ENCODE measurements at regions not wholly inside any gene's neighbourhood (a gene's known extent, or its start where the extent isn't known, plus 50 kb on each side); places are given as distances from the start of the nearest gene placed in this dataset.

- peak overlapping the region; percentile 19 for H3K4me3 ChIP-seq (replicated peaks; ENCODE audit: low read depth, low read length)
- TF ChIP-seq, protein P1, sequence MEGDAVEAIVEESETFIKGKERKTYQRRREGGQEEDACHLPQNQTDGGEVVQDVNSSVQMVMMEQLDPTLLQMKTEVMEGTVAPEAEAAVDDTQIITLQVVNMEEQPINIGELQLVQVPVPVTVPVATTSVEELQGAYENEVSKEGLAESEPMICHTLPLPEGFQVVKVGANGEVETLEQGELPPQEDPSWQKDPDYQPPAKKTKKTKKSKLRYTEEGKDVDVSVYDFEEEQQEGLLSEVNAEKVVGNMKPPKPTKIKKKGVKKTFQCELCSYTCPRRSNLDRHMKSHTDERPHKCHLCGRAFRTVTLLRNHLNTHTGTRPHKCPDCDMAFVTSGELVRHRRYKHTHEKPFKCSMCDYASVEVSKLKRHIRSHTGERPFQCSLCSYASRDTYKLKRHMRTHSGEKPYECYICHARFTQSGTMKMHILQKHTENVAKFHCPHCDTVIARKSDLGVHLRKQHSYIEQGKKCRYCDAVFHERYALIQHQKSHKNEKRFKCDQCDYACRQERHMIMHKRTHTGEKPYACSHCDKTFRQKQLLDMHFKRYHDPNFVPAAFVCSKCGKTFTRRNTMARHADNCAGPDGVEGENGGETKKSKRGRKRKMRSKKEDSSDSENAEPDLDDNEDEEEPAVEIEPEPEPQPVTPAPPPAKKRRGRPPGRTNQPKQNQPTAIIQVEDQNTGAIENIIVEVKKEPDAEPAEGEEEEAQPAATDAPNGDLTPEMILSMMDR (IDR thresholded peaks at IDR 0.05; ENCODE audit: low read length, missing control alignments), result no peak
- no peak for DNase-seq (ENCODE audit: low read depth)
Observed at GRCh38 chr9:21549890-21550289, 67.8 kb upstream of the IFNE start.

GRCh38 chr9:21550392-21550791, 68.3 kb upstream of the IFNE start:
- TF ChIP-seq, protein P1 (IDR thresholded peaks at IDR 0.05; ENCODE audit: low read length, missing control alignments), result no peak
- DNase-seq (ENCODE audit: low read depth), result no peak

DNA sequence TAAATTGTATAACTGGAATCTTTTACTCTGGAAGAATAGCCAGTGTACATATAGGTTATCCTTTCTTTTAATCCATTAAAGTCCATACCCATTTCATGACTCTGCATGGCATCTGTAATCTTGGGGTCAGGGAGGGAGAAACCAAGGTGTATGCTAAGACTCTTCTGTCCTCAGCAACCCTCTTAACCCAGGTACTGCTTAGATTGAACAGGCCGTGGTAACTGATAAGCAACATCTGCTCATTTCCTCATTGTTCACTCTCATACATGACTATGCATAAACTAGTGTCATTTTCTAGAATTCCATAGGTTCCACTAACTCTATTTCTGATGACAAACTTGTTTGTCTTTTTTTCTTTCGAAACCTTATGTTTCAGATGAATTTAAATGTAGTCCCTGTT, 69.3 kb upstream of the IFNE start:
- TF ChIP-seq, protein P1 (IDR thresholded peaks at IDR 0.05; ENCODE audit: low read length, missing control alignments), result no peak
- no peak overlapping the region for H3K4me3 ChIP-seq (replicated peaks; ENCODE audit: low read depth, low read length)
- no peak for DNase-seq (ENCODE audit: low read depth)

More at GRCh38 chr9:21550392-21550791, 68.3 kb upstream of the IFNE start:
- H3K4me3 ChIP-seq (replicated peaks; ENCODE audit: low read depth, low read length), result no peak overlapping the region

GRCh38 chr9:21552244-21553170, 70.4 kb upstream of the IFNE start:
- no peak overlapping the region for H3K4me3 ChIP-seq (replicated peaks; ENCODE audit: low read depth, low read length)
- no peak for DNase-seq (ENCODE audit: low read depth)
- TF ChIP-seq, protein P1 (IDR thresholded peaks at IDR 0.05; ENCODE audit: low read length, missing control alignments), result no peak

DNA sequence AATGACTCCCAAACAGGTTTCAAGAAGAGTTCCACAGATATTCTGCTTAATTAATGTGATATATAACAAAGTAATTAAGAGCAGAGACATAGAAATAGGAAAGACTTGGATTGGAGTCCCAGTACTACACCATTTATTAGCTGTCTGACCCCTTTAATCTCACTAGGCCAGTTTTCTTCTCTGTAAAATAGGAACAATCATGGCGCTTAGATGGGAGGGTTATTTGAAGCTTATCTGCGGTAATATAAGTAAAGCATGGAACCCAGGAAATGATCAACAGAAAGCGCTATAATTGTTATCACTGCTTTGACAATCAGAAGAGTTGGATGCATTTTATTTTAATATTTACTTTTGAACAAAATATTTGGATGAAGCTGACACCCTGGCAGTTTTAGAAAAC, 71.3 kb upstream of the IFNE start:
- no peak for DNase-seq (ENCODE audit: low read depth)
- H3K4me3 ChIP-seq (replicated peaks; ENCODE audit: low read depth, low read length), result no peak overlapping the region
- TF ChIP-seq, protein P1 (IDR thresholded peaks at IDR 0.05; ENCODE audit: low read length, missing control alignments), result no peak

DNA sequence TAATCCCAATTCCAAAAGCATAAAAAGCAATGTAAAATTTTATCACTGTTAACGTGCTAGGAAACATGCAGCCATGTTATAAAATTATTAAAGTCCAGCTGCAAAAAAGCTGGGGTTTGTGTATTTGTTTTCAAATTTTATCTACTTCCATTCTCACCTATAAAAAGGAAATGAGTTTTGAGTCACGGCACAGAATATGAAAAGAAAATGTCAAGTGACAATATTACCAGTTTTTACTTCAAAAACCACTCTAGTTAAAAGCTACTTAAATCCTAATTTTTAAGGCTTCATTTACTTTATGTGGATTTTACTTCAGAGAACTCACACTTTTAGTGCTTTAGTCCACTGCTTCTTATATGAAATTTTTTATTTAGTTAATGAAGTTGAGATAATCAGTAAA, 72.7 kb upstream of the IFNE start:
- H3K4me3 ChIP-seq (replicated peaks; ENCODE audit: low read depth, low read length), result peak overlapping the region; percentile 62
- no peak for DNase-seq (ENCODE audit: low read depth)
- TF ChIP-seq, protein P1 (IDR thresholded peaks at IDR 0.05; ENCODE audit: low read length, missing control alignments), result no peak
